Activated T-helper 9 cell treated with anti-CD3 and anti-CD28 coated beads, Interleukin-2, amount 50 U/mL, for 16 hours (primary cell): ENCODE measurements at regions not wholly inside any gene's neighbourhood (a gene's known extent, or its start where the extent isn't known, plus 50 kb on each side); places are given as distances from the start of the nearest gene placed in this dataset.

Source experiments
- DNase-seq: peaks from one replicate; pipeline ENCODE4 v3.0.0-alpha.2; 2020; ENCODE audit warnings: low read depth

DNA sequence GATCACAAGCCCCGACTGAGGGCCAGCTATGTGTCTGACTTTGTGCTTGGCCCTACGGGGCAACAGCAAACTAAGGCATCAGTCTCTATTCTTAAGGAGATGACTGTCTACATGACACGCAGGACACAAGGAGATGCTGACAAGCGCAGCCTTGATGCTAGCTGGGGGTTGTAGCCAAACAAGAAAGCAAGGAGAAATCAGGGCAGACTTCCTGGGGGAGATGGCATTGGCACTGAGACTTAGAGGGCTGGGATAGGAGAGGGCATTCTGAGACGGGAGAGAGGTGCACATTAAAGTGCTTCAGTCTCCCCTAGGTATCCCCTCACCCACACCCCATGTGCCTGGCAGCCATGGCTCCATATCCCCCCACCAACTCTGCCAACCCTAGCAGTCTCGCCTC, 210.8 kb upstream of the POU3F1 start:
- DNase-seq, result no peak

DNA sequence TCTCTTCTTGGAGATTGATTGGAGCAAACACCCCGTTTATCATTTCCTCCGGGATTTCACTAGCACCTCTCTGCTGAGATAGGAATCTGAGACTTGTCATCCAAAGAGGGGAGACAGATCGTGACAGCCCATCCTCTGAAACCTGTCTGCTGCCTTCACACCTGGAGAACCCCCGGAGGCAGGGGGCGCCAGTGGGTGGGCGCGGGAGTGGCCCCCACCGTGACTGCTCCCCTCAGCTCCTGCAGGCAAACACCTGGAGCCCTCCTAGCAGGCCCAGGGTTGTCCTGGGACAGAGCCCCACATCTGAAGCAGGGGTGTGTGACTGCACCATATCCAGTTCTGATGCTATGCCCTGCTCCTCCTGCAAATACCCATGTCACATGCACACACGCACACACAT, 209.5 kb upstream of the POU3F1 start:
- DNase-seq, result no peak

DNA sequence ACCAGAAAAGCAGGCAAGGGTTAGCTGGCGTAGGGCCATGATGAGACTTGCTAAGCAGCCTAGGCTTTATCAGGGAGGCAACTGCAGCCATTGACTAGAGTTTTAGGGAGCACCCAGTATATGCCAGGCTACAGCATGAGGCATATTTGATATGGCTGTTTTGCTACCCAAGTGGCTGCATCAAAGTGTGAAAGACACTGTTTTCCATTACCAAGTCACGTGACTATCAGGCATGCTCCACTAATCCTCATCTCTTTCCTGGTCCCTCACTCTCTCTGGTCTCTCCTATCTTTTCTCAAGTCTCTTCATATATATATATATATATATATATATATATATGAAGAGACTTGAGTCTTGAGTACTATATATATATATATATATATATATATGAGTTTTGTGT, 206.7 kb upstream of the POU3F1 start:
- DNase-seq, result no peak

DNA sequence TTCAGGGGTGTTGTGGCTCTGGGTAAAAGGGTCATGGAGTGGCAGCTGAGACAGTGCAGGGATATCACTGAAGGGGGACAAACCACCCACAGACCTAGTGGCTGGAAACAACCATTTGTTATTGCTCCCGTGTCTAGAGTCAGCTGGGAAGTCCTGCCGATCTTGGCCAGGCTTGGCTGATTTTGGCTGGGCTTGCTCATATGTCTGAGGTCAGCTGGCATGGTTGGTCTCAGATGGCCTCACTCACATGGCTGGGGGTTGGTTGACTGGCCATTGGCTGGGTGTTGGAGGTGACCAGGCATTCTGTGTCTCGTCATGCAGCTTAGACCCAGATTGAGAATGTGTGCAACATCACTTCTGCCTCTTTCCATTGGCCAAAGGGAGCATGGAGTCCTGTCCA, 203.8 kb upstream of the POU3F1 start:
- no peak for DNase-seq

DNA sequence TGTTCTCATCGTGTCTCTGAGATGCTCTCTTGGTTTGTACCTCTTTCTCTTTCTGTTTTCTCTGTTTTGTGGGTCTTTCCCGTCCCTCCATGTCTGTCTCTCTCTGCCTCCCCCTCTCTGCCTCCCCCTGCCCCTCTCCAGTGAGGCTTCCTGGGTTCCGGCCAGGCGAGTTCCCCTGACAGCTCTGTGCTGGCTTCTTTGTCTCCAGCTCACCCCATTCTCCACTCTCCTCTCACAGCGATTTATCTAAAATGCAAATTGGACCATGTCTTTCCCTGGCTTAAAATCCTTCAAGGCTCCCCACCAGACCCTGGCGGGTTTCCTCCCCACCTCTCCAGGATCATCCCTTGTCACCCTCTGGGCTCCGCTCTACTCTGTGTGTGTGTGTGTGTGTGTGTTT, 202.4 kb upstream of the POU3F1 start:
- DNase-seq, result no peak

DNA sequence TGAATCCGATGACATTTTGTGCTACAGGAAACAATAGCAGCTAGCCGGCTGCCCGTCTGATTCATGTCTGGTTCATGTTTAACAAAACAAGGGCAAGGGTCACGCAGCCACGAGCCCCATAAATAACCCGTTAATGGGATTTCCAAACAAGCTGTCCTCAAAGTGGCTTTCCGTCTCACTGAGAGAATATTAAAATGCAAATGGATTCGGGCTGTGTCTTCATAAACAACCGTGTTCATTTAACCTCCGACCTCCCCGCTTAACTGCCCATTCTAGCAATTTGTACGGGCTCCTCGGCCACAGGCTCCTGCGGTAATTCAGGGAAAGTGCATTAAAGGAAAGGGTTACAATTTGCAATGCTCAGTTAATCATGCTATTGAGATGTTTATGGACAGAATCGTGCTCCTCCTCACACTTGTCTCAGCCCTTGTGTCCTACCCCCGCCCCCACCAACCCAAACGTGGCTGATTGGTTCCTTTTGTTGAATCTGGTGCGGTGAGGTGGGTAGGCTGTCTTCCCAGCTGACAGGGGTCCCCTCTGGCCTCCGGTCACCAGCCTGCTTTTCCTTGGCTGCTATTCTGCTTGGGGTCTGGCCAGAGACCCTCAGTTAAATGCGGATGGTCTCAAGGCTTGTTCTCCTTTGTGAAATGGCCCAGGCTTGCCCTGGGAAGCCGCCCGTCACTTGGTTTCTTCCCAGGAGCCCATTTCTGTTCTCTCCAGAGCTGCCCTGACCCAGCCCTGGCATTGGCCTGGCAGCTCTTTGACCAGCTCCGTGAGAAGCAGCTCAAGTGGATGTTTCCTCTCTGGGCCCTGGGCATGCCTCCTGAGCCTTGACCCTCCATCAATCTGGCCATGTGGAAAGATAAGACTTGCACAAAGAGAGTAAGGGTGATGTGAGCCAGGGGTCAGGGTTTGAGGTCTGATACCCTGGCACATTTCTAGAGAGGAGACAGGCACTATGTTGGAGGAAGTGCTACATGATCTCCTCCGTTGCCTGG, 200.7 kb upstream of the POU3F1 start:
- DNase-seq, result no peak

DNA sequence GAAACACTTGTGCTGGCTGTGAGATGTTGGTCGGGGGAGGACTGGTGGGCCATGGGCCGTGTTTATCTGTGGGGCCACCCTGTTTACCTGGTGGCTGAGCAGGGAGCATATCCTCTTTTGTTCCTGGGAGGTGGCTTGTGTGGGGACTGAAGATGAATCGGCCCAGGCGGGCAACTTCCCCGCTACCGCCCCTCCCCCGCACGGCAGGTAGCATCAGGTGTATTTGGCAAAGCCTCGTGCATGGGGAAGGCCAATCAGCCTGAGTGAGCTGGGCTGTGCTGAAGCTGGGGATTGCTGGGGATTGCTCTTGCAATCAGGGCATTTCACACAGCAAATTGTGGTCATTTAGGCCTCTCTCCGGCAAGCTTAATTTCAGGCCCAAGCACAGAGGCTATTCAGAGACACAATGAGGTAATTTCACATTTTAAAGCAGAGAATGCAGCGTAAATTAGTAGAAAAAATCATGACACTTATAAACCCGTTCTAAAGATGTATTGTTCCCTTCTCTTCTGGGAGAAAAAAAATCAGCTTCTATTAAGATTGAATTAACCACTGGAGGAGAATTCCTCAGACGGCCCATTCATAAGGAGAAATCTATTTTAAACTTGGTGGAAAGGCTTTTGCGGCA, 197.7 kb upstream of the POU3F1 start:
- no peak for DNase-seq

DNA sequence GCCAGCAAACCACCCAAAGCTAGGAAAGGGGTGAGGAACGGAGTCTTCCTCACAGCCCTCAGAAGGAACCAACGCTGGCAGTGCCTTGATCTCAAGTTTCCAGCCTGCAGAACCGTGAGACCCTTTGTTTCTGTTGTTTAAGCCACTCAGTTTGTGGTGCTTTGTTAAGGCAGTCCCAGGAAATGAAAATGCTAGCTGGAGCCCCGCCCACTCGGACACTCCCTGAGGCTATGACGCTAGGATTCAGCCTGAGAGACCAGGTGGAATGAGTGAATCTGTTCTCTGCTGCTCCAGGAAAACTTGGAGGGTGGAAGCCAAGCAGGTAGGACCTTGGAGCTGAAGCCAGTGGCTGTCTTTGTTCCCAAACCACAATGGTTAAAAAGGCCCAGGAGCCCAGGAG, 196.5 kb upstream of the POU3F1 start:
- DNase-seq, result no peak

DNA sequence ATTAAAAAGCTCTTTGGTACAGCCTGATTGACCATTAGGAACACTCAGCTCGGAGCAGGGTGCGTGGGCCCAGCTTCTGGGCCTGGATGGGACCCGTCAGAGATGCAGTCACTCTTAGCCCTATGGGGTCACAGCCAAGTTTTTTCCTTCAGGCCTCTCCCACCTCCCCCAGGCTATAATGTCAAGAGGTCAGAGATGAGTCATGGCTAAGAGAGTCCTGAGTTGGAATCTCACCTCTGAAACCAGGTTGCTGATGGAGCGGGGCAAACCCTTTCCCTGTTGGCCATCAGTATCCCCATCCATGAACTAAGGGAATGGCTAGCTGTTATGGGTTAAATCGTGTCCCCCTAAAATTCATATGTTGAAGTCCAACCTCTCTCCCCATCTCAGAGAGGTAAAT, 195.9 kb upstream of the POU3F1 start:
- DNase-seq, result no peak

DNA sequence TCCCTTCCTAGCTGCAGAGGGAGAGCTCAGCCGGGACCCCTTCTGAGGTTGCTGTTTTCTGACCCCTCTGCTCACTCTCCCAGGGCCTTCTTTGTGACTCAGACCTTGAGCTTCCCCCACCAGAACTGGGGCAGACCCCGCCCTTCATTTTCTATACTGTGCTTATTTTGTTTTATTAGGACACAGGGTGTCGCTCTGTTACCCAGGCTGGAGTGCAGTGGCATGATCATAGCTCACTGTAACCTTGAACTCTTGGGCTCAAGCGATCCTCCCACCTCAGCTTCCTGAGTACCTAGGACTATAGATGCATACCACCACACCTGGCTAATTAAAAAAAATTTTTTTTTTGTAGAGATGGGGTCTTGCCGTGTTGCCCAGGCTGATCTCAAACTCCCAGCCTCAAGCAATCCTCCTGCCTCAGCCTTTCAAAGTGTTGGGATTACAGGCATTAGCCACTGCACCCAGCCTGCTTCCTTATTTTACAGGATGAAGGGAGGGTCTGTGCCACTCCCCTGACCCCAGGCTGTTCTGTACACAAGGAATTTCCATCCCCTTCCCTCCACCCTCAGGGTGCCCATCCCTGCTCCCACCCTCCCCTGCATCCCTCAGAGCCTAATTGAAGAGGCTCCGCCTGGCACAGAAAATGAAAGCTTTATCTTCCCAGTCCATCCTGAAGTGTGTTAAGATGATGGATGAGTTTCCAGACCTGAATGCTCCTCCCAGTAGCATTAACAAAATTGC, 195.2 kb upstream of the POU3F1 start:
- no peak for DNase-seq

DNA sequence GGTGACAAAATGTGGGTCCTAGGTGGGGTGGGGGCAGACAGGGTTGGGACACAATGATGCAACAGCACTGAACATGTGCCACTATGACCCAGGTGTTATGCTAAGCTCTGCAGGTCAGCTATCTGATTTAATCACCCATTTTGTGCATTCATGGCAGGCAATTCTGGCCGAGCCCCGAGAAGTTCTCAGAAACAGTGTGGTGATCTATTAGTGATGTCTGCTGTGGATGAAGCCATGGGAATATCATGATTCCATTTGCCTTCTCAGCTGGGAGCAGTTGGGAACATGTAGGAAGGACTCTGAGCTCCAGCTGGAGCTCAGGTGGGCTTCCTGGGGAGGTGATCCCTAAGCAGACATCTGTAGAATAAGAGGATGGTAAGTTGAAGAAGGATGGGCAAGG, 194.0 kb upstream of the POU3F1 start:
- no peak for DNase-seq

DNA sequence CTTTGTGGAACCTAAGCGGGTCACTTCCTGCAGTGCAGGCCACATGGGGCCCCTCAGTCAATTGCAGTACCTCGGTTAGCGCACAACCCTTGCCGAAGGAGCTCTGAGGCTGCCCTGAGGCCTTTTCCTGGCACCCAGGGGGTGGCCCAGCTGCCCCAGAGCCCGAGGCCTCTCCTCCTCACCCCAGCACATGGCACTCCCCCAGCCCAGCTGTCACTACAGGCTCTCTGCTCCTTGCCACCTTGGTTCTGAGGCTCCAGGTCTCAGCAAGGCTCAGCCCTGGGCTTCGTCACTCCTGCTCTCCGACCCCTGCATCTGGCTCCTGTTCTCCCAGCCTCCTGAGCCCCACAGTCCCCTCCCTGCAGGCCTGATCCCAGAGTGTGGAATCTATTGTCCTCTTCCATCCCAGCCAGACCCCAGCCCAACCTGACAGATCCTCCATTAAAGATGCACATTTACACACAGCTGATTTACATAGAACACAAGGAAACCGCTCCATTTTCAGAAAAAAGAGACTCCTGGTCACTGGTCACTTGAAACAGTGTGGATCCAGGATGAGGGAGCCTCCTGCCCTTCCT, 192.8 kb upstream of the POU3F1 start:
- DNase-seq, result no peak

DNA sequence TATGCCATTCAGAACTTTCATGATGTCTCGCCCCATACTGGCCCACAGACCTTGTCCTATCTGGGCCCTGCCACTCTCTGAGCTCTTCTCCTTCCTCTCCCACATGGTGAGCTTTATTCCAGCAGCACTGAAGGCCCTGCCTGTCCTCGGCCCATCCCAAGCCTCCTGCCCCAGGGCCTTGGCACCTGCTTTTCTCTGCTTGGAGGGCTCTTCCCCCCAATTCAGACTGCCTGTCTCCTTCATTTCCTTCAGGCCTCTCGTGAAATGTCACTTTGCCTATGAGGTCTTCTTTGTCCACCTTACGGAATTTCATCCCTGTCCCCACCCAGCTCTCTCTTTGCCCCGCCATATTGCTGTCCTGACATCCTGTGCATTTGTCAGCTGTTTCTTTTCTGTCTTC, 191.7 kb upstream of the POU3F1 start:
- no peak for DNase-seq

DNA sequence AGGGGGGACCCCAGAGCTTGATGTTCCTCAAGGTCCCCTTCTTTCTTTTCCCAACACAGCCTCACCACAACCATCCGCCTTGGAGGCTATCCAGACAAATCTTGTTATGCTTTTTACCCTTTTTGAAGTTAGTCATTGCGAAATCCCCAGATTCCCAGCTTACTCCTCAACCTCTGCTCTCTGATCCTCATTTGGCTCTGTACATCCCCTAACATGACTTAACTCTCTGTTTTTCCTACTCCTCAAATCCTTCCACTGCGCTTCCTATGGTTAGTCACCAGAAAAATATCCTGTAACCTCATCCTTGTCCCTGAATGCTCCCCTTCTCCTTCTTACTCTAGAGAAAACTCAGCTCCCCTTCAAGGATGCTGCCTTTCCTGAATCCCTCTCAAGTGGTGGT, 189.1 kb upstream of the POU3F1 start:
- DNase-seq, result no peak

DNA sequence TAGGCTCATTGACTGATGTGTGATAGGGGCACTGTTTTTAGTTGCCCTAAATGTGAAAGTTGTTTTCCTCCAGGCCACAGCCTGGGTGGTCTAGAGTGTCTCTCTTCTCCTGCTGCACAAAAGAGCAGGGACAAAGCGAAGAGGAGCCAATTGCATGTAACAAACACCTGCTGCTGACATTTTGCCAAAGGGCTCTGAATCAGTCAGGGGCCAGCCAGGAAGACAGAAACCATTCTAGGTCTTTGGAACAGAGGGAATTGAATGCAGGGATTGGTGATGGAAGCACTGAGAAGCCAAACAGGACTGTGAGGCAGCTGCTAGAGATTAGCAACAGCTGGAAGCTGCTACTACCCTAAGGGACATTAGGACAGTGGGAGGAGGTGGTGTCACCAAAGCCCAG, 185.3 kb upstream of the POU3F1 start:
- DNase-seq, result no peak

DNA sequence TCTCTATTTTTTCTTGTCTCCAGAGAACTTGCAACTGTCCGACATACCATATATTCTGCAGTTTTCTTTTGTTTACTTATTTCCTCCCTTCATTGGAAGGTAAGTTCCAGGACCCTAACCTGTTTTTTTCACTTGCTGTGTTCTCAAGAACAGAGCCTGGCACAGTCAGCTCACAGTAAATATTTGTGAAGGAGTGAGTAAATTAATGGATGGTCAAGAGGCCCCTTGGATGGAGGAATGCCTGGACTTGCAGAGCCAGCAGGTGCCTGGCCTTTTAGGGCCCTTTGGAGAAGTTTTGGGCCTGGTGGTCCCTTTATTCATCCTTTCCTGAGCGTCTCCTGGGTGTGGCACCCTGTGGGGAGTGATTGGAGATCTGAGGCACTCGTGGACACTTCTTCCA, 182.1 kb upstream of the POU3F1 start:
- no peak for DNase-seq

DNA sequence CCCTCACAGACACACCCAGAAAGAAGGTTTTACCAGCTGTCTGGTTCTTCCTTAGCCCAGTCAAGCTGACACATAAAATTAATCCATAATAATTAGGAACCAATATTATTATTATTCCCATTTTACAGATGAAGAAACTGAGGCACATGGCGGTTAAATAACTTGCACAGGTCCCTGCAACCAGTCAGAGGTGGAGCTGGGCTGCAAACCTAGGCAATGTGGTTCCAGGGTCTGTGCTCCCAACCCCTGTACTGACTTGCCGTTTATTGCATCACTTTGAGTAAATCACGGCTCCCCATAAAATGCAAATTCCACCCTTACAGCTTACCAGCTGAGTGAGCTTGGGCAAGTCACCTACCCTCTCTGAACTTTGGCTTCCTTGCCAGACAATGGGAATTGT, 179.2 kb upstream of the POU3F1 start:
- no peak for DNase-seq

DNA sequence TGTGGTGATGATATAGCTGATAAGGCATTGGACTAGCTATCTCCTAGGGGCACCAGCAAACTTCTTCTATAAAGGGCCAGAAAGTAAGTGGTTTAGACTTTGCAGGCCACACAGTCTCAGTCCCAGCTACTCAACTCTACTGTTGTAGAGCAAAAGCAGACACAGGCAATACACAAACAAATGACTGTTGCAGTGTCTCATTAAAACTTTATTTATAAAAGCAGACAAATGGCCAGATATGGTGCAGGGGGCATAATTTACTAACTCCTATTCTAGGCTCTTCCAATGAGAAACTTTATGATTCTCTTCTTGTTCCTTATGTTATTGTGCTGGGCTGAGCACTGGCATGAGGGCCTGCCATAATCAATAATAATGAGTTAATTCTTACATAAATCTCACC, 176.8 kb upstream of the POU3F1 start:
- DNase-seq, result no peak

DNA sequence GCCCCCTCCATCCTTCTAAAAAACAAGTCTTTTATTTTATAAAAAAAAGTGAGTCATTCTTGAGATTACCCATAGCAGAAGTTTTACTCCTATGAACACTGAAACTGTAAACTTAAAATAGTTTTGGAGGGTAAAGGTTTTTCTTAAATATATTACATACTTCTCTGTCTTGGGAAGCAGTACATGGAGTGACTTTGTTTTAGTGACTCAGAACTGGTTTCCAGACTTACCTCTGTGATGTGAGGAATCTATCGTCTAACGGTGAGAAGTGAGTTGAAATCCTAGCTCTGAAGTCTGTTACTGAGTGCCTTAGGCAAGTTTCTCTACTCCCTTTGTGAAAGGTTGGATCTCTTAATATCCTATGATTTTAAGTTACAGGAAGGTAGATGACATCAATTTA, 176.3 kb upstream of the POU3F1 start:
- DNase-seq, result no peak

DNA sequence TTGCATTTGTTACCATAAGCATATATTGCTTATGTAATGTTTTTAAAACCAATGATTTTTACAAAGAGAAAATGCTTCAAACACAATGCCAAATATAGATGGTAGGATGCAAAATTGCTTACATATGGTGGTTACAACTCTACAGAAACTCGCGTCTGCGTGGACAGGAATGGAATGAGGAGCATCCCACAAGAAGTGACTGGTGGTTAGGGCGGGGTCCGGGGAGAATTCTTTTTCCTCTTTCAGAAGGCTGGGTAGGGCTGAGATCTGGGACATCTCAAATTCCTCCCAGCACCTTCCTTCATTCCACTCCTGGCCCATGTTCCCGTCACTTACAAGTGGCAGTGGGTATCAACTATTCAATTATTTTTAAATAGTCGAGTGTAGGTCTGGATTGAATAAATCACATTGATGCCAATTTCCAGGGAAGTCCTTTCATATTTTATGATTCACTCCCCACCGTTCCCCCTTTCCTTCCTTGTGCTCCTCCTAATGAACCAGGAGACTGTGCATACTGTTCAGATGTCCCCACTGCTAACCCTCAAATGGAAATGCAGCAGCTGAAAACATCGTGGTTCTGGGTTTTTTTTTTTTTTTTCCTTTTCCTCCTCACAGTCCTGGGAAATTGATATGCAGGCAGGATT, 174.5 kb upstream of the POU3F1 start:
- no peak for DNase-seq

DNA sequence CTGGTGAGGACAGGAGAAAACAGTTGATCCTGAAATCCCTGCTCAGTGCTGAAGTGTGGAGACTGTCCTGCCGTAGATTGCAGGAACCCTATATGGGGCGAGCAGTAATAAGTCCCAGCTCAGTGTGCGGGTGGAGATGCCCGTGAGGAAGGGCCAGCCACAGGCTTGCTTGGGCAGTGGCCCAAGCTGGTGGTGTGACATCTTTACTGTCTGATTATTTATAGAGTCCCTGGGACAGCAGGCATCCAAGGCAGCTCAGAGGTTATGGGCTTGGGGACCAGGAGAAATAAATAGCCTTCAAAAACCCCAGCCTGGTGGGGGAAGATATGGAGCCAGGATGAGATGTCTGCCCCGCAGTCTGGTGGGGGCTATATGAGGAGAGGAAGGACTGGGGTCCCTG, 170.7 kb upstream of the POU3F1 start:
- no peak for DNase-seq
